ENCODE measurements at regions not wholly inside any gene's neighbourhood (a gene's known extent, or its start where the extent isn't known, plus 50 kb on each side); places are given as distances from the start of the nearest gene placed in this dataset.

DNA sequence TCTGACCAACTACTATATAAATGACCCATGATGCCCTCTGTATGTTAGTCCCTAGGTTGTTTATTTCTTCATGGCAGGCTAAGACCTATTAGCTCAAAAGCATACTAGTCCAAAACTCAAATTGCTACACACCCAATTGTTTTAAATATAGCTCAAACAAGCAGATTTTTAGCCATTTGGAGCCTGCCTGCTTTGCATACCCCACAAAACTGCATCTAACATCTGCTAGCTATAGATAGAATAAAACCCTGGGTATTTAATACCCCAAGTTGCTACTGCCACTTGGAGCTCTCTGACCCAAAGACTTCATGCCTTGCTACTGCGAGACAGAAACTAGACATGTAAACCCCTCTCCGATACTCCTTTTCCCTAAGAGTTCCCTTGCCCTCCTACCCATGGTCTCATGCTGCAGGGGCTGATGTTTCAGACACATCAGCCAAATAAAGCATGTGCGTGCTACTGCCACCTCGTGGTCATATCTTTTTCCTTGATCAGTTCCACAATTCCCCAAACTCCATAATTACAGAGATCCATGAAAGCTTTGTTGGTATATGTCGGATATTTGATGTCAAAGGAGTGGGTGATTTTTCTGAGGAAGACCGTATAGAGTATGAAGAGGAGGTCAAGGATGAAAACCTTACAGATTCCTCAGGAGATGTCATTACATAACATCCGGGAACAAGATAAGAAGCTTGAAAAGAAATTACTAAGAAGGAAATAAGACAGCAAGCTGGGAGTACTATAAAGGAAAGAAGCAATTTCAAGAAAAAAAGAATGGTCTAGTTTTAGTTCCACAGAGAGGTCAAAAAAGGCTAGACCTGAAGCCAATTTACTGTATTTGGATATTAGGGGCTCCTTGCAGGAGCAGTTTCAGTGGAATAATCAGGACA lies 386.6 kb downstream of the SH2D4B start:
- peak; percentile 37 for DNase-seq (ENCODE audit: low read depth)
- H3K4me3 ChIP-seq (ENCODE audit: low read depth, low read length) = no peak overlapping the region
- TF ChIP-seq, protein P1, sequence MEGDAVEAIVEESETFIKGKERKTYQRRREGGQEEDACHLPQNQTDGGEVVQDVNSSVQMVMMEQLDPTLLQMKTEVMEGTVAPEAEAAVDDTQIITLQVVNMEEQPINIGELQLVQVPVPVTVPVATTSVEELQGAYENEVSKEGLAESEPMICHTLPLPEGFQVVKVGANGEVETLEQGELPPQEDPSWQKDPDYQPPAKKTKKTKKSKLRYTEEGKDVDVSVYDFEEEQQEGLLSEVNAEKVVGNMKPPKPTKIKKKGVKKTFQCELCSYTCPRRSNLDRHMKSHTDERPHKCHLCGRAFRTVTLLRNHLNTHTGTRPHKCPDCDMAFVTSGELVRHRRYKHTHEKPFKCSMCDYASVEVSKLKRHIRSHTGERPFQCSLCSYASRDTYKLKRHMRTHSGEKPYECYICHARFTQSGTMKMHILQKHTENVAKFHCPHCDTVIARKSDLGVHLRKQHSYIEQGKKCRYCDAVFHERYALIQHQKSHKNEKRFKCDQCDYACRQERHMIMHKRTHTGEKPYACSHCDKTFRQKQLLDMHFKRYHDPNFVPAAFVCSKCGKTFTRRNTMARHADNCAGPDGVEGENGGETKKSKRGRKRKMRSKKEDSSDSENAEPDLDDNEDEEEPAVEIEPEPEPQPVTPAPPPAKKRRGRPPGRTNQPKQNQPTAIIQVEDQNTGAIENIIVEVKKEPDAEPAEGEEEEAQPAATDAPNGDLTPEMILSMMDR (IDR thresholded peaks at IDR 0.05; ENCODE audit: insufficient read depth, low read length) = peak; percentile 52

DNA sequence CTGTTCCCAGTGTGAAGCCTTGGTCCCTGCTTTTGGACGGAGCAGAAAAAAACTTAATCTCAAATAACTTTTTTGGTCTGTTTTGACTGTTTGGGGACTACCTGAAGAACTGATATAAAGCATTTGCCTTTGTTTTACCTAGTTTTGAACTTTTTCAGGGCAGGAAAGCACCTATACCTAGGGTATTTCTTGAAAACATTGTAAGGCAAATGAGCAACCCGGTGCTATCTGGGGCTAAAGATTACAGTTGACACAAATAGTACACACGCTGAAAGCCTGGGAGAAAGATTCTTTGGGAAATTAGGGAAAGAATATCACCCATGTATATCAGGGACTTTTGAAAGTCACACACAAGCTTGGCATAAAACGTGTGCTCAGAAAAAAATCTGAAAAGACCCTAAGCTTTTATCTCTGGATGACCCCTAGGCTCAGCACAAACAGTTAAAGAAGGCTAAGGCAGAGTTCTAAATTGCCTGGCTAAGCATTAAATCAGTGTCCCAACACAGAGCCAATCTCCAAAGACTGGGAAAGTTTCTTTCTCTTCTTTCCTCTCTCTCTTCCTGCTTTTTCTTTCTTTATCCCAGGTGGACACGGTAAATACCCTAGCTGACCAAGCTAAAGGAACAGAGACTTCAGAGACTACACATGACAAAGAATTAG lies 389.8 kb downstream of the SH2D4B start:
- H3K4me3 ChIP-seq (ENCODE audit: low read depth, low read length) = no peak overlapping the region
- TF ChIP-seq, protein P1 (IDR thresholded peaks at IDR 0.05; ENCODE audit: insufficient read depth, low read length) = no peak
- DNase-seq (ENCODE audit: low read depth) = no peak

DNA sequence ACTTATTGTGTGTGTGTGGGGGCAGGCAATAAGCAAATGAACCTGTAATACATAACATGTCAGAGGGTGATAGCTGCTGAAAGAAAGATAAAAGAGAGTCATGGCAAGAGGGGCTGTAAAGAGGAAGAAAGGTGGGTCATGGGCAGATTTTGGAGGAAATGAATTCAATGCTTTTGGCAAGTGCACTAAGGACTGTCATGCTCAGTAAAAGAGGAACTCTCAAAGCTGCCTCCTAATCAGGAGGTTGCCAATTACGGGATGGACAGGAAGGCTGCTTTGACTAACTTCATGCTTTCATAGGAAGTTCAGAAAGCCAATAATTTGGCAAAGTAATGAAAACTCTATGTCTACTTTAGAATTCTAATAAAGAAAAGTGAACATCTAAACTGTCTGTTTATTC lies 401.2 kb downstream of the SH2D4B start:
- TF ChIP-seq, protein P1 (IDR thresholded peaks at IDR 0.05; ENCODE audit: insufficient read depth, low read length) = no peak
- no peak for DNase-seq (ENCODE audit: low read depth)
- no peak overlapping the region for H3K4me3 ChIP-seq (ENCODE audit: low read depth, low read length)

DNA sequence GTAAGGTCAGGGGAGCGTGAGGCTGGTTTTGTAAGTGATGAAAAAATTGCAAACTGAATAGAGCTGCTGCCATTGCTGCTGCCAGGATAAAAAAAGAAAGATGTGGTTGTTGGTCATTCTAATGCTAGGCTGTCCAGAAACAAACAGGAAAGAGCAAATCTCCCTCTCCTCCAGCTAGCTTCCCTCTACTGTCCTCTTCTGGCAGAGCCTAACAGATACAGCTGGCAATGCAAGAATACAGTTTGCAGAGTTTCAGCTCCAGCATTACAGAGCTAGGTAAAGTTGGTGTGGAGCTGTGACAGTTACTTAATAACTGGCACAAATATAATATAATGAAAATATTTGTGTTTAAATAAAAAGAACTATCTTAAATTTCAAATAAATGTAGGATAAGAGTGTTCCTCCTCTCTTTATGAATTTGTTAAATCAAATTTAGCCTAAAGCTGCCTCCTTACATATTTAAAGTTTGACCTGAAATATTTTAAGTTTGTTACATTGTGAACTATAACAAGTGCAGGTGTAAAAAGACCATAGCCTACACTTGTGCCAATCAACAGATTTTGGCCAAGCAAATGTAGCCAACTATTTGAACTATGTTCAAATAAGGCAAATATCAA lies 407.7 kb downstream of the SH2D4B start:
- no peak overlapping the region for H3K4me3 ChIP-seq (ENCODE audit: low read depth, low read length)
- TF ChIP-seq, protein P1 (IDR thresholded peaks at IDR 0.05; ENCODE audit: insufficient read depth, low read length) = no peak
- no peak for DNase-seq (ENCODE audit: low read depth)

DNA sequence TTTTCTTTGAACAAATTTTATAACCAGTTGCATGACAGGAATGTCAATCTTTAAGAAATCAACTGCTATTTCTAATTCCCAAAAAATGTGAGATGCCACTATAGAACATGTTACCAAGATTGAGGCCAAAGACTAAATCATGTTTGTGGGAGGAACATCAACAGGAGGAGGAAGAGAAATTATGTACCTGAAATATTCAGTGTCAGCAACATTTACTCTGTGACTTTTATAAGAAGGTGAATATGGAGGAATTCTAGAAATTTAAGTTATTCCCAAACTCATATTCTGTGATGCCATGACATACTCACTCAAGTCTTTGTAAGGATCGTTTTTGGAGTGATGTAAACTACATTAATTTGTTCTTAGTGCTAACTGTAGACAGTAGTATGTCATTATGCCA lies 408.4 kb downstream of the SH2D4B start:
- TF ChIP-seq, protein P1 (IDR thresholded peaks at IDR 0.05; ENCODE audit: insufficient read depth, low read length) = no peak
- DNase-seq (ENCODE audit: low read depth) = no peak

DNA sequence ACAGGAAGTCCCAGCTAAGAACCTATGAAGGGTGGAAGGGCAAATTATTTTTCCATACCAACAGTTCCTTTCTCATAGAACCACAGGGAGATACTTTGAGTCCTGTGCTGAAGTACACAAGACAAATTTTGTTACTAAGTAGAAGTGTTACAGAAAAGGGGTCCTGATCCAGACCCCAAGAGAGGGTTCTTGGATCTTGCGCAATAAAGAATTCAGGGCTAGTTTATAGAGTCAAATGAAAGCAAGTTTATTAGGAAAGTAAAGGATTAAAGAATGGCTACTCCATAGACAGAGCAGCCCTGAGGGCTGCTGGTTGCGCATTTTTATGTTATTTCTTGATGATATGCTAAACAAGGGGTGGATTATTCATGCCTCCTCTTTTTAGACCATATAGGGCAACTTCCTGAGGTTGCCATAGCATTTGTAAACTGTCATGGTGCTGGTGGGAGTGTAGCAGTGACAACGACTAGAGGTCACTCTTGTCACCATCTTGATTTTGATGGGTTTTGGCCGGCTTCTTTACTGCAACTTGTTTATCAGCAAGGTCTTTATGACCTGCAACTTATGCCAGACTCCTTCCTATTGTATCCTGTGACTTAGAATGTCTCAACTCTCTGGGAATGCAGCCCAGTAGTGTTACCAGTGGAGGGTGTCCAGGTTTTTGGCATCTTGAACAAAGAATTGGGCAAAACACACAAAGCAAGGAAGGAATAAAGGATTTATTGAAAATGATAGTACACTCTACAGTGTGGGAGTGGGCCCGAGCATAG lies 409.4 kb downstream of the SH2D4B start:
- DNase-seq (ENCODE audit: low read depth) = no peak
- no peak overlapping the region for H3K4me3 ChIP-seq (ENCODE audit: low read depth, low read length)
- TF ChIP-seq, protein P1 (IDR thresholded peaks at IDR 0.05; ENCODE audit: insufficient read depth, low read length) = no peak

More for the DNA sequence above, 408.4 kb downstream of the SH2D4B start:
- H3K4me3 ChIP-seq (ENCODE audit: low read depth, low read length) = no peak overlapping the region
